Mammary epithelial cell (primary cell): ENCODE measurements at regions not wholly inside any gene's neighbourhood (a gene's known extent, or its start where the extent isn't known, plus 50 kb on each side); places are given as distances from the start of the nearest gene placed in this dataset.

Experiments used
- EZH2 ChIP-seq: IDR thresholded peaks from 2 replicates; pipeline ENCODE4 v1.6.1; 2012; ENCODE audit warnings: low read length, inconsistent platforms, borderline replicate concordance
- TF ChIP-seq, protein P1 (sequence below), 2 donors: IDR thresholded peaks in 1 of 2; conservative IDR thresholded peaks in 1 of 2; 2 replicates each; pipeline ENCODE4 v1.5.1; 2011 to 2012; ENCODE audit warnings: inconsistent platforms in 2 of 2, low read length in 2 of 2, mild to moderate bottlenecking in 2 of 2, control low read depth in 1 of 2, low read depth in 1 of 2; ENCODE audit not compliant: insufficient read depth in 1 of 2; ENCODE audit errors: extremely low read depth in 1 of 2

DNA sequence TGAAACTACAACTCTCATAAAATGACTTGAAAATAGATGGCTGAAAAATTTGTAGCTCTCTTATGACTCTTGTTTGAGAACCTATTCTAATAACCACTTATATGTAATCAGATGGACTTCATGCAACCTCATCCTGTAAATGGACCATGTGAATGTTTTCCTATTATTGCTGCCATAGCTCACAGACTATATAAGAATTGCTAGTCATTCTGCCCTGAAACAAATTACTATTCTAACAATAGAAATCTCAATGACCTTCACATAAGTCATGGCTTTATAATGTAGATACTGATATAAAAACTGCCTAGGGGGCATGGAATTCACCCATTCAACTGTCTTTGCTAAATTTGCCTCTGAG lies 1111.0 kb upstream of the ATXN8OS start:
- TF ChIP-seq EZH2 = no peak
- TF ChIP-seq, protein P1, sequence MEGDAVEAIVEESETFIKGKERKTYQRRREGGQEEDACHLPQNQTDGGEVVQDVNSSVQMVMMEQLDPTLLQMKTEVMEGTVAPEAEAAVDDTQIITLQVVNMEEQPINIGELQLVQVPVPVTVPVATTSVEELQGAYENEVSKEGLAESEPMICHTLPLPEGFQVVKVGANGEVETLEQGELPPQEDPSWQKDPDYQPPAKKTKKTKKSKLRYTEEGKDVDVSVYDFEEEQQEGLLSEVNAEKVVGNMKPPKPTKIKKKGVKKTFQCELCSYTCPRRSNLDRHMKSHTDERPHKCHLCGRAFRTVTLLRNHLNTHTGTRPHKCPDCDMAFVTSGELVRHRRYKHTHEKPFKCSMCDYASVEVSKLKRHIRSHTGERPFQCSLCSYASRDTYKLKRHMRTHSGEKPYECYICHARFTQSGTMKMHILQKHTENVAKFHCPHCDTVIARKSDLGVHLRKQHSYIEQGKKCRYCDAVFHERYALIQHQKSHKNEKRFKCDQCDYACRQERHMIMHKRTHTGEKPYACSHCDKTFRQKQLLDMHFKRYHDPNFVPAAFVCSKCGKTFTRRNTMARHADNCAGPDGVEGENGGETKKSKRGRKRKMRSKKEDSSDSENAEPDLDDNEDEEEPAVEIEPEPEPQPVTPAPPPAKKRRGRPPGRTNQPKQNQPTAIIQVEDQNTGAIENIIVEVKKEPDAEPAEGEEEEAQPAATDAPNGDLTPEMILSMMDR (conservative IDR thresholded peaks at IDR 0.05 in 1 of 2, IDR thresholded peaks at IDR 0.05 in 1 of 2; ENCODE audit: extremely low read depth in 1 of 2, insufficient read depth in 1 of 2, low read depth in 1 of 2, low read length in 2 of 2) = no peak
